ENCODE measurements at regions not wholly inside any gene's neighbourhood (a gene's known extent, or its start where the extent isn't known, plus 50 kb on each side); places are given as distances from the start of the nearest gene placed in this dataset.

GRCh38 chr4:27242217-27242616, 381.6 kb downstream of the STIM2 start:
- TF ChIP-seq CTCF (IDR thresholded peaks at IDR 0.05; ENCODE audit: insufficient read depth, low read depth, low read length) (no peak), EZH2 (IDR thresholded peaks at IDR 0.05; ENCODE audit: insufficient read depth, low read length) (no peak)

Data from astrocyte (in vitro differentiated cells and primary cell).